Hepatocyte (in vitro differentiated cells): ENCODE measurements at regions not wholly inside any gene's neighbourhood (a gene's known extent, or its start where the extent isn't known, plus 50 kb on each side); places are given as distances from the start of the nearest gene placed in this dataset.

ENCODE experiments used
- CTCF ChIP-seq: fragments of 200-600 bp; sonication (generic); IDR thresholded peaks from 2 replicates; pipeline ENCODE4 v1.5.1; 2016; ENCODE audit warnings: antibody characterized with exemption, mild to moderate bottlenecking; ENCODE audit not compliant: poor library complexity
- EZH2 ChIP-seq: fragments of 200-600 bp; sonication (generic); IDR thresholded peaks from 2 replicates; pipeline ENCODE4 v1.6.1; 2016; ENCODE audit warnings: antibody characterized with exemption, mild to moderate bottlenecking, borderline replicate concordance
- EZH2phosphoT487 ChIP-seq: fragments of 200-600 bp; sonication (generic); IDR thresholded peaks from one replicate; pipeline ENCODE4 v1.6.1; 2018; ENCODE audit warnings: antibody characterized with exemption, mild to moderate bottlenecking, low read depth, moderate library complexity; ENCODE audit not compliant: unreplicated experiment, severe bottlenecking

- TF ChIP-seq CTCF (no peak), EZH2 (no peak), EZH2phosphoT487 (no peak)
These were observed 276.8 kb downstream of the MEF2C start for GRCh38 chr5:88606173-88606572.
